ENCODE measurements at regions not wholly inside any gene's neighbourhood (a gene's known extent, or its start where the extent isn't known, plus 50 kb on each side); places are given as distances from the start of the nearest gene placed in this dataset.

GRCh38 chr3:23656199-23656598 is 149.6 kb upstream of the UBE2E1 start:
- TF ChIP-seq CTCF (conservative IDR thresholded peaks at IDR 0.05; ENCODE audit: low read length), result no peak
- DNase-seq (ENCODE audit: low read depth), result no peak
- no peak overlapping the region for H3K4me3 ChIP-seq (ENCODE audit: low read length)

GRCh38 chr3:23656821-23657220 is 148.9 kb upstream of the UBE2E1 start:
- DNase-seq (ENCODE audit: low read depth), result no peak
- TF ChIP-seq CTCF (conservative IDR thresholded peaks at IDR 0.05; ENCODE audit: low read length), result no peak
- H3K4me3 ChIP-seq (ENCODE audit: low read length), result no peak overlapping the region

GRCh38 chr3:23657647-23658046 is 148.1 kb upstream of the UBE2E1 start:
- H3K4me3 ChIP-seq (ENCODE audit: low read length), result no peak overlapping the region
- no peak for TF ChIP-seq CTCF (conservative IDR thresholded peaks at IDR 0.05; ENCODE audit: low read length)
- DNase-seq (ENCODE audit: low read depth), result no peak

GRCh38 chr3:23659274-23659673 is 146.5 kb upstream of the UBE2E1 start:
- no peak overlapping the region for H3K4me3 ChIP-seq (ENCODE audit: low read length)
- DNase-seq (ENCODE audit: low read depth), result no peak
- no peak for TF ChIP-seq CTCF (conservative IDR thresholded peaks at IDR 0.05; ENCODE audit: low read length)

- no peak overlapping the region for H3K4me3 ChIP-seq (ENCODE audit: low read length)
- TF ChIP-seq CTCF (conservative IDR thresholded peaks at IDR 0.05; ENCODE audit: low read length), result no peak
- DNase-seq (ENCODE audit: low read depth), result no peak
Measured at GRCh38 chr3:23659840-23660430, 145.8 kb upstream of the UBE2E1 start.

- DNase-seq (ENCODE audit: low read depth), result peak; percentile 36
- TF ChIP-seq CTCF (conservative IDR thresholded peaks at IDR 0.05; ENCODE audit: low read length), result no peak
- H3K4me3 ChIP-seq (ENCODE audit: low read length), result no peak overlapping the region
Measured at GRCh38 chr3:23662079-23662617, 143.6 kb upstream of the UBE2E1 start.

GRCh38 chr3:23663246-23663645 is 142.5 kb upstream of the UBE2E1 start:
- DNase-seq (ENCODE audit: low read depth), result peak; percentile 34
- TF ChIP-seq CTCF (conservative IDR thresholded peaks at IDR 0.05; ENCODE audit: low read length), result no peak
- H3K4me3 ChIP-seq (ENCODE audit: low read length), result no peak overlapping the region
